A673 (cell line): ENCODE measurements at regions not wholly inside any gene's neighbourhood (a gene's known extent, or its start where the extent isn't known, plus 50 kb on each side); places are given as distances from the start of the nearest gene placed in this dataset.

Source experiments
- BruUV-seq: library from RNA; stranded (reverse); fragments of 400-500 nt; replicated peaks from 2 replicates; lab custom pipeline; 2021; lab: Mats Ljungman, UMichigan
- CTCF ChIA-PET: fragments of 300-600 bp; sonication (Branson Sonifier 250); formaldehyde crosslinking; loops from one replicate; lab custom pipeline; 2022; ENCODE audit warnings: antibody characterized with exemption; lab: Charles Lee
- POLR2A ChIA-PET: fragments of 300-600 bp; sonication (Branson Sonifier 250); formaldehyde crosslinking; loops from one replicate; lab custom pipeline; 2022; ENCODE audit warnings: antibody characterized with exemption; ENCODE audit not compliant: low non-redundant PET; lab: Charles Lee
- DNase-seq: peaks from one replicate; pipeline ENCODE4 v3.0.0-alpha.2; 2015; ENCODE audit warnings: low spot score
- H3K27ac ChIP-seq: fragments of 200-600 bp; sonication (generic); 2 replicates; pipeline ENCODE4 v1.5.1; 2016; ENCODE audit warnings: mixed run types, low read depth, mild to moderate bottlenecking, mixed read lengths, antibody characterized with exemption, low read length; ENCODE audit not compliant: poor library complexity, severe bottlenecking
- H3K27me3 ChIP-seq: fragments of 200-600 bp; sonication (generic); replicated peaks from 2 replicates; pipeline ENCODE4 v1.6.1; 2017; ENCODE audit warnings: mixed run types, low read depth, mild to moderate bottlenecking, mixed read lengths, antibody characterized with exemption, low read length; ENCODE audit not compliant: insufficient read depth, poor library complexity
- H3K36me3 ChIP-seq: fragments of 200-600 bp; sonication (generic); 2 replicates; pipeline ENCODE4 v1.6.1; 2016; ENCODE audit warnings: mixed run types, mild to moderate bottlenecking, mixed read lengths, antibody characterized with exemption, low read length; ENCODE audit not compliant: insufficient read depth, poor library complexity, severe bottlenecking
- H3K4me1 ChIP-seq: fragments of 200-600 bp; sonication (generic); 2 replicates; pipeline ENCODE4 v1.6.1; 2017; ENCODE audit warnings: mixed run types, mild to moderate bottlenecking, mixed read lengths, antibody characterized with exemption, low read length; ENCODE audit not compliant: insufficient read depth, poor library complexity, severe bottlenecking
- H3K4me3 ChIP-seq: fragments of 200-600 bp; sonication (generic); 2 replicates; pipeline ENCODE4 v1.5.1; 2016; ENCODE audit warnings: low read depth, mixed run types, mild to moderate bottlenecking, mixed read lengths, low read length; ENCODE audit not compliant: poor library complexity, severe bottlenecking
- H3K9me3 ChIP-seq: fragments of 200-600 bp; sonication (generic); 2 replicates; pipeline ENCODE4 v1.6.1; 2016; ENCODE audit warnings: mixed run types, low read depth, mild to moderate bottlenecking, mixed read lengths, antibody characterized with exemption, low read length; ENCODE audit not compliant: poor library complexity, severe bottlenecking
- EZH2 ChIP-seq: fragments of 200-600 bp; sonication (generic); IDR thresholded peaks from 2 replicates; pipeline ENCODE4 v1.6.1; 2017; ENCODE audit warnings: borderline replicate concordance, low read depth, mild to moderate bottlenecking, mixed read lengths, antibody characterized with exemption, low read length; ENCODE audit not compliant: poor library complexity, severe bottlenecking
- intact Hi-C: fragments of 100-400 bp; cut with micrococcal nuclease; formaldehyde crosslinking; loops from one replicate; pipeline ENCODE4 v1.10.0; 2022; ENCODE audit not compliant: unreplicated experiment
- TF ChIP-seq, protein P1 (sequence below): fragments of 300-800, 200-600 bp; sonication (generic); conservative IDR thresholded peaks from 2 replicates; pipeline ENCODE4 v1.5.1; 2017; ENCODE audit warnings: low read depth, mild to moderate bottlenecking, antibody characterized with exemption, low read length, moderate library complexity, mixed read lengths

DNA sequence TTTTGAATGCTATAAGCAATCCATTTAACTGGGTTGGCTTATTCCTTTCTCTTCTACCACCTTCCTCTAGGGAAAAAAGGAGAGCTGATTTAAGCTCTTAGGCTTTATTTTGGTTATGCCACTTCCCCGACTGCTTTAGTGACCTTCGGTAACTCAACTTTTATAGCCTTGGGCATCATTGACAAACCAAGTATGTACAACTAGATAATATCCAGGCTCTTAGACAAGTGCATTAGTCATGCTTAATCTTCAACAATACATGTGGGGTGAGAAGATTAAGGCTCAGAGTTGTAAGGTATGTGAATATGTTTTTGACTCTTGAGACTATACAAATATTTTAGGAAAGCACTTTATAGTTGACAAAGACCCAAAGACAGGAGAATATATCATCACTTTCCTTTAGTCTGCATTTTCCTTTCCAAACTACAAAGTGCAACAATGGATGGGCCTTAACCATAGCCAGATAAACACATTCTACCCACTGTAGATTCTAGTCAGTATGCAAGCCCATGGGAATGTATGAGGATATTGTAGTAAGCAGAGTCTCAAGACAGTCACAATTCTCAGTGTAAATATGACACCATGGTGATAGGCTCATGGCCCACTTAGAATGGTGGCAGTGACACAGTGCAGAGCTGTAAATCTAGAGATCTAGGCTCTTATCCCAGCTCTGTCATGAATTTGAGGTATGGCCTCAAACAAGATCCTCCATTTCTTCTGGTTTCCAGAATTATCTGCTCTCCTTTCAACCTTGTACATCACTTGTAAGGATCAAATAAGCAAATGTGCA, 1117.3 kb downstream of the SORCS3 start:
- ChIA-PET CTCF (no interaction called here), POLR2A (no interaction called here)
- H3K27ac ChIP-seq = no peak overlapping the region
- no peaks in the 10 kb centered on the region for H3K9me3 ChIP-seq
- no peak overlapping the region for H3K4me3 ChIP-seq
- no TSS peak for BruUV-seq
- H3K36me3 ChIP-seq = no peaks in the 10 kb centered on the region
- no peaks in the 10 kb centered on the region for H3K27me3 ChIP-seq
- H3K4me1 ChIP-seq = no peaks in the 10 kb centered on the region
- intact Hi-C loops = no loop called here
- TF ChIP-seq, protein P1, sequence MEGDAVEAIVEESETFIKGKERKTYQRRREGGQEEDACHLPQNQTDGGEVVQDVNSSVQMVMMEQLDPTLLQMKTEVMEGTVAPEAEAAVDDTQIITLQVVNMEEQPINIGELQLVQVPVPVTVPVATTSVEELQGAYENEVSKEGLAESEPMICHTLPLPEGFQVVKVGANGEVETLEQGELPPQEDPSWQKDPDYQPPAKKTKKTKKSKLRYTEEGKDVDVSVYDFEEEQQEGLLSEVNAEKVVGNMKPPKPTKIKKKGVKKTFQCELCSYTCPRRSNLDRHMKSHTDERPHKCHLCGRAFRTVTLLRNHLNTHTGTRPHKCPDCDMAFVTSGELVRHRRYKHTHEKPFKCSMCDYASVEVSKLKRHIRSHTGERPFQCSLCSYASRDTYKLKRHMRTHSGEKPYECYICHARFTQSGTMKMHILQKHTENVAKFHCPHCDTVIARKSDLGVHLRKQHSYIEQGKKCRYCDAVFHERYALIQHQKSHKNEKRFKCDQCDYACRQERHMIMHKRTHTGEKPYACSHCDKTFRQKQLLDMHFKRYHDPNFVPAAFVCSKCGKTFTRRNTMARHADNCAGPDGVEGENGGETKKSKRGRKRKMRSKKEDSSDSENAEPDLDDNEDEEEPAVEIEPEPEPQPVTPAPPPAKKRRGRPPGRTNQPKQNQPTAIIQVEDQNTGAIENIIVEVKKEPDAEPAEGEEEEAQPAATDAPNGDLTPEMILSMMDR = no peak
- no peak for TF ChIP-seq EZH2
- no peak for DNase-seq

DNA sequence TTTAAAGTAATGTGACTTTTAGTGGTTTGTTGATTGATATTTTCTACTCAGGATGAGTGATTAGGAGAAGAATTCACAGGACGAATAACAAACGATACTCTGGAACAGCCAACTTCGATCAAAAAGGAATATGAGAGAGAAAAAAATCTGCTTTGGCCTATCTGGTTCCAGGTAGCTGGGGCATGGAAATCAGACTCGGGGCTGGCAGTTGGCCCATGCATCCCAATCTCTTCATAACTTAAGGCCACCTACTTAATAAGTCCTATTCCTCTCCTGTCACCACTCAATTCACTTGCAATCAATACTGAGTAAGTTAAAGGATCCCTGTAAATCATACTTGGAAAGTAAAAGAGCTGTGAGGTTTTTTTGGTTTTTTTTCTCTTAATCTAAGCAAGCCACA, 1116.2 kb downstream of the SORCS3 start:
- CTCF ChIA-PET = no interaction called here

DNA sequence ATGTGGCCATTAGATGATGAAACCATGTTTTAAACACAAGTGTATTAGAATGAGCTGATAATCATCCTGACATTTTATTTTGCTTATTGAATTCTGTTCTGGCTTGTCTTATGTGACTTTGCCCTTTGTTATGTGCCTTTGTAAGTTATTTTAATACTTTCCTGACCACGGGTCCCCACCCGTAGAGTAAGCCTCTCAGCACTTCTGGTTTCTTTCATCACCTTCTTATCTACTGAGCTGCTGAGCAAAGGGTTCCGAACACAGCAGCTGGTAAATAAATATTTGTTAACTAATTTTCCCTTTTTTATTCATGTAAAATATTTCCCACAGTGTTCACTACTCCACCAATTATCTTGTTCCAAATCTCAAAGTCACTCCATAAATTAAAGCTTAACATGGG, 1115.3 kb downstream of the SORCS3 start:
- H3K4me3 ChIP-seq = no peak overlapping the region
- TF ChIP-seq EZH2 = no peak
- TF ChIP-seq, protein P1 = no peak
- H3K27ac ChIP-seq = no peak overlapping the region
- no peaks in the 10 kb centered on the region for H3K27me3 ChIP-seq
- no peaks in the 10 kb centered on the region for H3K4me1 ChIP-seq
- no peaks in the 10 kb centered on the region for H3K36me3 ChIP-seq
- no peak for DNase-seq
- no peaks in the 10 kb centered on the region for H3K9me3 ChIP-seq
- no TSS peak for BruUV-seq
- POLR2A ChIA-PET = no interaction called here
- CTCF ChIA-PET = no interaction called here
- intact Hi-C loops = no loop called here

More for the DNA sequence above, 1116.2 kb downstream of the SORCS3 start:
- H3K36me3 ChIP-seq = no peaks in the 10 kb centered on the region
- intact Hi-C loops = no loop called here
- DNase-seq = no peak
- POLR2A ChIA-PET = no interaction called here
- BruUV-seq = no TSS peak
- no peak overlapping the region for H3K4me3 ChIP-seq
- H3K27ac ChIP-seq = no peak overlapping the region
- TF ChIP-seq, protein P1 = no peak
- no peak for TF ChIP-seq EZH2
- H3K27me3 ChIP-seq = no peaks in the 10 kb centered on the region
- H3K9me3 ChIP-seq = no peaks in the 10 kb centered on the region
- no peaks in the 10 kb centered on the region for H3K4me1 ChIP-seq
